HG02840 (cell line): ENCODE measurements at regions not wholly inside any gene's neighbourhood (a gene's known extent, or its start where the extent isn't known, plus 50 kb on each side); places are given as distances from the start of the nearest gene placed in this dataset.

Experiments
- ATAC-seq: cut with Tn5 transposase; IDR thresholded peaks from one replicate; pipeline ENCODE4 v1.9.1; 2021; ENCODE audit warnings: mild to moderate bottlenecking, moderate library complexity, moderate number of reproducible peaks; ENCODE audit not compliant: unreplicated experiment, low FRiP score

DNA sequence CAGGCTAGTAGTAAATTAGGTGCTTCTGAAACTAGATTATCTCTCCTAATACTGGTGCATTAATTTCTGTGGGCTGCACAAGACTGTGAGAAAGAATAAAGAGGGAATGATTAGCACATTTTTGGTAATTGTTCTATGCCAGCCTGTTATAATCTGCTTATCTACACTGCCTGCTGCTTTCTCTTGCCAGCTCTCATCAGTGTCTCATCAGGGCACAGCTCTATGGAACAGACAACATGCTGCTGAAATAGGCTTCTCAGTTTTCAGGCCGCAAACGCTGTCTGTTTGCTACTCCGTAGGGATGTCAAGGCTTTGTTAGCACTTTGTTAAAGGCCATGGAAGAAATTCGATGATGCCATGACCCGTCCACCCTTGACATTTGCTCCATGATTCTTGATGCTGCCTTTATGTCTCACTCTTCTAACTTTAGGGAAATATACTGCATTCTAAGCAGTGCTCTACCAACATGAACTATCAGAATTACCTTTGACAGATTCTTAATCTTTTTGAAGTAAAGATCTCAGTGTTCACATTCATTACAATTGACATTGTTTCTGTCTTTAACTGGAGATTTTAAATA lies 84.0 kb upstream of the PRR20A start:
- ATAC-seq: no peak

GRCh38 chr13:57063007-57063406 lies 77.7 kb upstream of the PRR20A start:
- no peak for ATAC-seq

GRCh38 chr13:57073983-57074382 lies 66.7 kb upstream of the PRR20A start:
- no peak for ATAC-seq

GRCh38 chr13:57075588-57075987 lies 65.1 kb upstream of the PRR20A start:
- ATAC-seq: no peak

- ATAC-seq: no peak
These were observed 53.7 kb upstream of the PRR20A start for GRCh38 chr13:57087006-57087405.
